Spleen (tissue), 7 donors: ENCODE measurements at regions not wholly inside any gene's neighbourhood (a gene's known extent, or its start where the extent isn't known, plus 50 kb on each side); places are given as distances from the start of the nearest gene placed in this dataset.

Source experiments
- POLR2AphosphoS5 ChIP-seq, 3 donors: sonication (generic); formaldehyde crosslinking; IDR thresholded peaks; one replicate each; pipeline ENCODE4 v1.5.1; 2017; ENCODE audit warnings: antibody characterized with exemption in 3 of 3
- TF ChIP-seq, protein P1 (sequence below), 11 experiments: fragments of 200-600 bp in 7 of 11; fragments of 450-650 bp in 4 of 11; sonication (generic) in 4 of 11; IDR thresholded peaks in 8 of 11; conservative IDR thresholded peaks in 3 of 11; 1 replicate in 7 of 11; 2 replicates in 4 of 11; pipeline versions ENCODE4 v1.4.0 to v1.8.0; 2016 to 2021; ENCODE audit warnings: antibody characterized with exemption in 11 of 11, inconsistent platforms in 4 of 11, mild to moderate bottlenecking in 1 of 11
- donor health status: DM: no; HTN: no; CAD: no; lungs with moderate emphysema.
- donor health status: DM: no; HTN: no; CAD: no.
- donor health status: DM: no; HTN: no; CAD: no.

DNA sequence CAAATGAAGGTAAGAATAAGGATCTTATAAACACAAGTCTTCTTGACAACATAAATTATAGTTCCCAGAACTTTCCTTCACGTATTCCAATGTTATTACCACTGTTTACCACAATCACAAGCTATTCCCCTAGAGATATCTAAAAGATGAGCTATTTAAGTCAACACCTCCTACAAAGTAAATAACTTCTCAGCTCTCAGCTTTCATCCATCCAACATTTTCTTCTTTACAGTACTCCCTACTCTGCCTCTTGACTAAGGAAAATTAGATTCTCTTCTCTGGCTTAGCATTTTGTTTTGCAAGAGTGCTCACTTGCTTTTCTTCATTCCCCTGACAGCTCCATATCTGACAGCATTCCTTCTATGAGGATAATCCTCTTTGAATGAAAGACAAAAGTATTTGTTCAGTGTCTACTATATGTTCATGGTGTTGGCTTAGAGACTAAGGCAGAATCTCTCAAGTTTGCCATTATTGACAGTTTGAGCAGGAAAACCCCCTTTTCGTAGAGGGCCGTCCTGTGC lies 93.0 kb upstream of the IL6 start:
- TF ChIP-seq, protein P1, sequence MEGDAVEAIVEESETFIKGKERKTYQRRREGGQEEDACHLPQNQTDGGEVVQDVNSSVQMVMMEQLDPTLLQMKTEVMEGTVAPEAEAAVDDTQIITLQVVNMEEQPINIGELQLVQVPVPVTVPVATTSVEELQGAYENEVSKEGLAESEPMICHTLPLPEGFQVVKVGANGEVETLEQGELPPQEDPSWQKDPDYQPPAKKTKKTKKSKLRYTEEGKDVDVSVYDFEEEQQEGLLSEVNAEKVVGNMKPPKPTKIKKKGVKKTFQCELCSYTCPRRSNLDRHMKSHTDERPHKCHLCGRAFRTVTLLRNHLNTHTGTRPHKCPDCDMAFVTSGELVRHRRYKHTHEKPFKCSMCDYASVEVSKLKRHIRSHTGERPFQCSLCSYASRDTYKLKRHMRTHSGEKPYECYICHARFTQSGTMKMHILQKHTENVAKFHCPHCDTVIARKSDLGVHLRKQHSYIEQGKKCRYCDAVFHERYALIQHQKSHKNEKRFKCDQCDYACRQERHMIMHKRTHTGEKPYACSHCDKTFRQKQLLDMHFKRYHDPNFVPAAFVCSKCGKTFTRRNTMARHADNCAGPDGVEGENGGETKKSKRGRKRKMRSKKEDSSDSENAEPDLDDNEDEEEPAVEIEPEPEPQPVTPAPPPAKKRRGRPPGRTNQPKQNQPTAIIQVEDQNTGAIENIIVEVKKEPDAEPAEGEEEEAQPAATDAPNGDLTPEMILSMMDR (IDR thresholded peaks at IDR 0.05 in 8 of 11, conservative IDR thresholded peaks at IDR 0.05 in 3 of 11): no peak
- TF ChIP-seq POLR2AphosphoS5 (IDR thresholded peaks at IDR 0.05): no peak
